ENCODE measurements at regions not wholly inside any gene's neighbourhood (a gene's known extent, or its start where the extent isn't known, plus 50 kb on each side); places are given as distances from the start of the nearest gene placed in this dataset.

DNA sequence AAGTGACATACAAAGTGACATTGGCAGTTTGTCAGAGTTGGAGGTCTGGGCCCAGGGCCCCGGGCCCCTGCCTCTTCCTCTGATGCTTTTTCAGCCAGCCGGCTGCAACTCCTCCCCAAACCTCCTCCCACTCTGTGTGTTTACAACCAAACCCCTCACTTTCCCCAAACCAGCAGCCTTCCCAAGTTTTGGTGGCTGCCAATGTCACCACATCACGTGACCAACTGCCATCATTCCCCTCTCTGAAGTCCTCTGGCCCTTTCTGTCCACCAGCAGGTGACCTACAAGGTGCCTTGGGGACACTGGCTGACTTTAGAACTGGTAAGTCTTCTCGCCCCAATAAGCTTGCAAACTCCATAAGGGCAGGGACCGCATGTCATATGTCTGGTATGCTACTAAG, 357.7 kb downstream of the BCOR start:
- TF ChIP-seq, protein P1, sequence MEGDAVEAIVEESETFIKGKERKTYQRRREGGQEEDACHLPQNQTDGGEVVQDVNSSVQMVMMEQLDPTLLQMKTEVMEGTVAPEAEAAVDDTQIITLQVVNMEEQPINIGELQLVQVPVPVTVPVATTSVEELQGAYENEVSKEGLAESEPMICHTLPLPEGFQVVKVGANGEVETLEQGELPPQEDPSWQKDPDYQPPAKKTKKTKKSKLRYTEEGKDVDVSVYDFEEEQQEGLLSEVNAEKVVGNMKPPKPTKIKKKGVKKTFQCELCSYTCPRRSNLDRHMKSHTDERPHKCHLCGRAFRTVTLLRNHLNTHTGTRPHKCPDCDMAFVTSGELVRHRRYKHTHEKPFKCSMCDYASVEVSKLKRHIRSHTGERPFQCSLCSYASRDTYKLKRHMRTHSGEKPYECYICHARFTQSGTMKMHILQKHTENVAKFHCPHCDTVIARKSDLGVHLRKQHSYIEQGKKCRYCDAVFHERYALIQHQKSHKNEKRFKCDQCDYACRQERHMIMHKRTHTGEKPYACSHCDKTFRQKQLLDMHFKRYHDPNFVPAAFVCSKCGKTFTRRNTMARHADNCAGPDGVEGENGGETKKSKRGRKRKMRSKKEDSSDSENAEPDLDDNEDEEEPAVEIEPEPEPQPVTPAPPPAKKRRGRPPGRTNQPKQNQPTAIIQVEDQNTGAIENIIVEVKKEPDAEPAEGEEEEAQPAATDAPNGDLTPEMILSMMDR (IDR thresholded peaks at IDR 0.05; ENCODE audit: insufficient read depth, low read depth, low read length), result no peak
- Histone ChIP-seq H3K27me3 (ENCODE audit: control insufficient read depth, insufficient read depth, low read length) (no peaks in the 10 kb centered on the region), H3K36me3 (ENCODE audit: control insufficient read depth, insufficient read depth, low read length) (no peaks in the 10 kb centered on the region), H3K4me3 (ENCODE audit: low read depth, low read length) (no peak overlapping the region)
- no peak for DNase-seq (ENCODE audit: low read depth)
- POLR2A ChIA-PET, result no interaction called here
- CTCF ChIA-PET, result interaction anchor here (1.0 kb wide), 1 partner anchor 8 kb away, joined by 4 read pairs; no protein-coding TSS in a partner anchor

DNA sequence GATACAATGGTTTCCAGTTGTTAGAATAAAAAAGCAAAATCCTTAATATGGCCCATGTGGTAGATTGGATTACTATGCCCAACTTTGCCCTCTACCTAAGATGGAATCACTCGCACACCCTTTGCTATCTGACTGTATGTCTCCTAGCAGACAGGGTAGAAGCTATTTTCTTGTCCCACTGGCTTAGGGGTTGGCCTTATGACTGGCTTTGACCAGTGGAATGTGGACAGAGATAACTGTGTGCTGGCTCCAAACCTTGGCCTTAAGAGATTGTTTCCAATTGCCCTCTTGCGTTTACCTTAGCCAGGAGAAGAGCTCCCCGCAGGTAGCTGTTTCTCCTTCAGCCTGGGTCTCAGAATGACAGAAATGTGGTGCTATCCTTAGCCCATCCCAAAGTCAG, 355.9 kb downstream of the BCOR start:
- CTCF ChIA-PET, result no interaction called here
- Histone ChIP-seq H3K4me3 (ENCODE audit: low read depth, low read length) (no peak overlapping the region), H3K36me3 (ENCODE audit: control insufficient read depth, insufficient read depth, low read length) (no peaks in the 10 kb centered on the region), H3K27me3 (ENCODE audit: control insufficient read depth, insufficient read depth, low read length) (no peaks in the 10 kb centered on the region)
- TF ChIP-seq, protein P1 (IDR thresholded peaks at IDR 0.05; ENCODE audit: insufficient read depth, low read depth, low read length), result no peak
- POLR2A ChIA-PET, result no interaction called here
- DNase-seq (ENCODE audit: low read depth), result no peak

DNA sequence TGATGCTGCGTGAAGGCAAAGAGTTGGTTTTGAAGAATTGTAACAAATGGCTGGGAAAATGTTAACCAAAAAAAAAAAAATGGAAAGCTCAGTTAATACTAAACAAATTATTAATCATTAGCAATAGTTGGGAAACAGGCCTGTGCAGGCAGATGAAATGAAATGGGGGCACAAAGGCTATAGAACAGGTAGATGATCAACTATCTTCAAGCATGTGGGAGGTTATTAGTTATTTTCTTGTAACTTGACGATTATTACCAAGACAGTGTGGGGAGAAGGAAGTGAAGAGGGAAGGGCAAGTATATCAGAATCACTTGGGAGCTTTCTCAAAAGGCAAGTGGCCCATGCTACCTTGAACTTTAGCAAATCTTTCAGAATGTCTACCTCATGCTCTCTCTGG, 351.9 kb downstream of the BCOR start:
- TF ChIP-seq, protein P1 (IDR thresholded peaks at IDR 0.05; ENCODE audit: insufficient read depth, low read depth, low read length), result no peak
- H3K36me3 ChIP-seq (ENCODE audit: control insufficient read depth, insufficient read depth, low read length), result no peaks in the 10 kb centered on the region
- DNase-seq (ENCODE audit: low read depth), result no peak
- no peaks in the 10 kb centered on the region for H3K27me3 ChIP-seq (ENCODE audit: control insufficient read depth, insufficient read depth, low read length)
- ChIA-PET CTCF (no interaction called here), POLR2A (no interaction called here)
- no peak overlapping the region for H3K4me3 ChIP-seq (ENCODE audit: low read depth, low read length)

DNA sequence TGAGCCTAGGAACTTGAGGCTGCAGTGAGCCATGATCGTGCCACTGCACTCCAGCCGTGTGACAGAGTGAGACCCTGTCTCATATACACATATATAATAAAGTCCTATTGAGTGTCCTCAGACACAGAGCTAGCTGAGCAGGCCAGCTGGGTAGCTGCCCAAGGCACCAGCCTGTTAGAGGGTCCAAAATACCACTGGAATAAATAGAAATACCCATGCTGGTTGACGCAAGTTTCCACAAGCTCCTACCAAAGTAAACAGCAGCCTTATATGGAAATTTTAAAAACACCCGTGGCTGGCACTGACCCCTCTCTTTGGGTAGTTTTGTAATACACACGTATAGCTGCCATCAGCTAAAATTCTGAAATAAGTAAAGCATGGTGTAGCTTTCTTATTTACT, 348.6 kb downstream of the BCOR start:
- Histone ChIP-seq H3K4me3 (ENCODE audit: low read depth, low read length) (no peak overlapping the region), H3K27me3 (ENCODE audit: control insufficient read depth, insufficient read depth, low read length) (no peaks in the 10 kb centered on the region), H3K36me3 (ENCODE audit: control insufficient read depth, insufficient read depth, low read length) (no peaks in the 10 kb centered on the region)
- TF ChIP-seq, protein P1 (IDR thresholded peaks at IDR 0.05; ENCODE audit: insufficient read depth, low read depth, low read length), result no peak
- CTCF ChIA-PET, result interaction anchor here (0.5 kb wide), 1 partner anchor 967 kb away, joined by 3 read pairs; no protein-coding TSS in a partner anchor
- POLR2A ChIA-PET, result no interaction called here
- DNase-seq (ENCODE audit: low read depth), result no peak

DNA sequence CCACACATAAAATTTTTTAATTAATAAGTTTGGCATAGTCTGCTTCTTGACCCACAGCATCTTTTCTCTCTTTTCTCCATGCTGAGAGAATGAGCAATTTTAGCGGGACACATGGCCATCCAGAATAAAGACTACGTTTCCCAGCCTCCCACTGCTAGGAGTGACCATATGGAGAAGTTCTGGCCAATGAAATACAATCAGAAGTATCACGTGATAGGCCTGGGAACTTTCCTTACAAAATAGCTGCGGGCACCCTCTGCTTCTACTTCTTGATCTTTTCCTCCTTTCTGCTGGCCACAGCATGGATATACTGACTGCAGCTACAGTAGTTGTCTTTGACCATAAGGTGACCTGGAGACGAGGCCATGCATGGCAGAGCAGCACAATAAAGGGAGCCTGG, 348.0 kb downstream of the BCOR start:
- Histone ChIP-seq H3K27me3 (ENCODE audit: control insufficient read depth, insufficient read depth, low read length) (no peaks in the 10 kb centered on the region), H3K36me3 (ENCODE audit: control insufficient read depth, insufficient read depth, low read length) (no peaks in the 10 kb centered on the region), H3K4me3 (ENCODE audit: low read depth, low read length) (no peak overlapping the region)
- TF ChIP-seq, protein P1 (IDR thresholded peaks at IDR 0.05; ENCODE audit: insufficient read depth, low read depth, low read length), result no peak
- ChIA-PET POLR2A (no interaction called here), CTCF (interaction anchor here (0.5 kb wide), 1 partner anchor 968 kb away, joined by 3 read pairs; no protein-coding TSS in a partner anchor)
- DNase-seq (ENCODE audit: low read depth), result no peak

Measured in BJ (cell line).